22Rv1 (cell line): ENCODE measurements at regions not wholly inside any gene's neighbourhood (a gene's known extent, or its start where the extent isn't known, plus 50 kb on each side); places are given as distances from the start of the nearest gene placed in this dataset.

Experiments
- CTCF ChIP-seq: fragments of 450-650 bp; IDR thresholded peaks from 2 replicates; pipeline ENCODE4 v1.5.1; 2017; ENCODE audit warnings: mild to moderate bottlenecking
- ZFX ChIP-seq: fragments of 450-650 bp; IDR thresholded peaks from 2 replicates; pipeline ENCODE4 v1.6.1; 2017; ENCODE audit warnings: antibody characterized with exemption, borderline replicate concordance

GRCh38 chr12:107242189-107242588, 148.8 kb upstream of the CRY1 start:
- TF ChIP-seq CTCF (no peak), ZFX (no peak)
